ENCODE measurements at regions not wholly inside any gene's neighbourhood (a gene's known extent, or its start where the extent isn't known, plus 50 kb on each side); places are given as distances from the start of the nearest gene placed in this dataset.

DNA sequence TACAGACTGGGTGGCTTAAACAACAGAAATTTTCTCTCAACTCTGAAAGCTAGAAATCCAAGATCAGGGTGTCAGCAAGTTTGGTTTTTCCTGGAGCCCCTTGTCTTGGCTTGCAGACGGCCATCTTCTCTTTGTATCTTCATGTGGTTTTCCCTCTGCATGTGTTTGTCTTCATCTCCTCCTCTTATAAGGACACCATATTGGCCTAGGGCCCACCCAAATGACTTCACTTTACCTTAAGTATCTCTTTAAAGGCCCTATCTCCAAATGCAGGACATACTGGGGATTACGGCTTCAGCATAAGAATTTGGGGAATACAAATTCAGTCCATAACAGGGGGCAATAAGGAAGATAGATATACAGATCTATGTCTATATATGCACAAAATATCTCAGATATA, 187.9 kb downstream of the MTCL1 start:
- TF ChIP-seq, protein P1, sequence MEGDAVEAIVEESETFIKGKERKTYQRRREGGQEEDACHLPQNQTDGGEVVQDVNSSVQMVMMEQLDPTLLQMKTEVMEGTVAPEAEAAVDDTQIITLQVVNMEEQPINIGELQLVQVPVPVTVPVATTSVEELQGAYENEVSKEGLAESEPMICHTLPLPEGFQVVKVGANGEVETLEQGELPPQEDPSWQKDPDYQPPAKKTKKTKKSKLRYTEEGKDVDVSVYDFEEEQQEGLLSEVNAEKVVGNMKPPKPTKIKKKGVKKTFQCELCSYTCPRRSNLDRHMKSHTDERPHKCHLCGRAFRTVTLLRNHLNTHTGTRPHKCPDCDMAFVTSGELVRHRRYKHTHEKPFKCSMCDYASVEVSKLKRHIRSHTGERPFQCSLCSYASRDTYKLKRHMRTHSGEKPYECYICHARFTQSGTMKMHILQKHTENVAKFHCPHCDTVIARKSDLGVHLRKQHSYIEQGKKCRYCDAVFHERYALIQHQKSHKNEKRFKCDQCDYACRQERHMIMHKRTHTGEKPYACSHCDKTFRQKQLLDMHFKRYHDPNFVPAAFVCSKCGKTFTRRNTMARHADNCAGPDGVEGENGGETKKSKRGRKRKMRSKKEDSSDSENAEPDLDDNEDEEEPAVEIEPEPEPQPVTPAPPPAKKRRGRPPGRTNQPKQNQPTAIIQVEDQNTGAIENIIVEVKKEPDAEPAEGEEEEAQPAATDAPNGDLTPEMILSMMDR (IDR thresholded peaks at IDR 0.05; ENCODE audit: insufficient read depth, low read depth, low read length) = no peak
- no peak for TF ChIP-seq EZH2 (IDR thresholded peaks at IDR 0.05; ENCODE audit: insufficient read depth, low read length)
